Neuronal stem cell (in vitro differentiated cells): ENCODE measurements at regions not wholly inside any gene's neighbourhood (a gene's known extent, or its start where the extent isn't known, plus 50 kb on each side); places are given as distances from the start of the nearest gene placed in this dataset.

Source experiments
- DNase-seq: peaks from one replicate; pipeline ENCODE4 v3.0.0-alpha.2; 2013; ENCODE audit warnings: low spot score
- H2AFZ ChIP-seq: one replicate; pipeline ENCODE4 v1.6.1; 2013; ENCODE audit warnings: mild to moderate bottlenecking, low read length, inconsistent platforms
- H2AK5ac ChIP-seq: 2 replicates; pipeline ENCODE4 v1.6.1; 2013; ENCODE audit warnings: low read depth, mild to moderate bottlenecking, inconsistent platforms, low read length, moderate library complexity, mixed read lengths
- H2BK120ac ChIP-seq: 2 replicates; pipeline ENCODE4 v1.6.1; 2013; ENCODE audit warnings: low read depth, mild to moderate bottlenecking, inconsistent platforms, low read length, moderate library complexity, mixed read lengths
- H2BK12ac ChIP-seq: one replicate; pipeline ENCODE4 v1.6.1; 2013; ENCODE audit warnings: low read length, inconsistent platforms
- H2BK15ac ChIP-seq: 2 replicates; pipeline ENCODE4 v1.6.1; 2013; ENCODE audit warnings: mild to moderate bottlenecking, low read length, inconsistent platforms, mixed read lengths
- H2BK5ac ChIP-seq: one replicate; pipeline ENCODE4 v1.6.1; 2013; ENCODE audit warnings: inconsistent platforms, mild to moderate bottlenecking, low read length, moderate library complexity
- H3K14ac ChIP-seq: one replicate; pipeline ENCODE4 v1.6.1; 2013; ENCODE audit warnings: low read length, inconsistent platforms
- H3K18ac ChIP-seq: 2 replicates; pipeline ENCODE4 v1.6.1; 2013; ENCODE audit warnings: low read length, inconsistent platforms
- H3K23ac ChIP-seq: 2 replicates; pipeline ENCODE4 v1.6.1; 2013; ENCODE audit warnings: low read depth, mild to moderate bottlenecking, mixed read lengths, low read length, inconsistent platforms; ENCODE audit not compliant: poor library complexity
- H3K27ac ChIP-seq: replicated peaks from 3 replicates; pipeline ENCODE4 v1.5.1; 2013; ENCODE audit warnings: low read length, inconsistent platforms
- H3K27me3 ChIP-seq, 3 experiments: 2 replicates each; pipeline ENCODE4 v1.6.1; 2013; ENCODE audit warnings: low read length in 3 of 3, mild to moderate bottlenecking in 2 of 3, inconsistent platforms in 1 of 3, low read depth in 1 of 3, mixed read lengths in 1 of 3, moderate library complexity in 1 of 3; ENCODE audit not compliant: control insufficient read depth in 3 of 3, insufficient read depth in 3 of 3
- H3K36me3 ChIP-seq, 2 donors: replicated peaks in 1 of 2; 2 replicates each; pipeline ENCODE4 v1.6.1; 2013; ENCODE audit warnings: low read length in 2 of 2; ENCODE audit not compliant: control insufficient read depth in 2 of 2, insufficient read depth in 2 of 2
- H3K4ac ChIP-seq: 2 replicates; pipeline ENCODE4 v1.6.1; 2013; ENCODE audit warnings: inconsistent platforms, mild to moderate bottlenecking, low read length, moderate library complexity
- H3K4me1 ChIP-seq, 2 donors: 1 replicate in 1 of 2; 2 replicates in 1 of 2; pipeline ENCODE4 v1.6.1; 2013; ENCODE audit warnings: low read length in 2 of 2, low read depth in 1 of 2; ENCODE audit not compliant: control insufficient read depth in 2 of 2, insufficient read depth in 1 of 2
- H3K4me2 ChIP-seq: one replicate; pipeline ENCODE4 v1.6.1; 2013; ENCODE audit warnings: mild to moderate bottlenecking, low read length, inconsistent platforms; ENCODE audit not compliant: insufficient read depth, poor library complexity, severe bottlenecking
- H3K4me3 ChIP-seq, 2 donors: 2 replicates each; pipeline ENCODE4 v1.5.1; 2013; ENCODE audit warnings: low read length in 2 of 2, mild to moderate bottlenecking in 2 of 2, inconsistent platforms in 1 of 2, moderate library complexity in 1 of 2
- H3K79me1 ChIP-seq: one replicate; pipeline ENCODE4 v1.6.1; 2013; ENCODE audit warnings: low read depth, mild to moderate bottlenecking, inconsistent platforms, low read length, moderate library complexity
- H3K9ac ChIP-seq: one replicate; pipeline ENCODE4 v1.6.1; 2013; ENCODE audit warnings: mild to moderate bottlenecking, low read depth, low read length, inconsistent platforms; ENCODE audit not compliant: poor library complexity
- H3K9me3 ChIP-seq, 2 donors: replicated peaks in 1 of 2; 2 replicates each; pipeline versions ENCODE3 to v1.6.1; 2013; ENCODE audit warnings: low read length in 2 of 2, mild to moderate bottlenecking in 2 of 2, inconsistent platforms in 1 of 2, low read depth in 1 of 2, mixed read lengths in 1 of 2, moderate library complexity in 1 of 2; ENCODE audit not compliant: control insufficient read depth in 2 of 2, insufficient read depth in 1 of 2
- H4K8ac ChIP-seq: one replicate; pipeline ENCODE4 v1.6.1; 2013; ENCODE audit warnings: low read depth, mild to moderate bottlenecking, inconsistent platforms, low read length, moderate library complexity
- H4K91ac ChIP-seq: one replicate; pipeline ENCODE4 v1.6.1; 2013; ENCODE audit warnings: low read length, low read depth, mild to moderate bottlenecking, inconsistent platforms; ENCODE audit not compliant: poor library complexity
- WGBS, 2 donors: extraction: QIAGEN DNeasy Blood & Tissue Kit; methylation state at CpG; one replicate each; pipeline ENCODE4 v1.1.7; 2013; ENCODE audit warnings: missing lambda C conversion rate in 2 of 2, mixed read lengths in 1 of 2; ENCODE audit not compliant: insufficient read length in 2 of 2, insufficient replicate concordance in 1 of 2; ENCODE audit errors: extremely low coverage in 2 of 2; 5-methylcytosine and 5-hydroxymethylcytosine counted together

GRCh38 chr6:74912234-74912633, 293.6 kb downstream of the COL12A1 start:
- no peak overlapping the region for H2AK5ac ChIP-seq
- no peaks in the 10 kb centered on the region for H3K36me3 ChIP-seq
- H2AFZ ChIP-seq: peak overlapping the region; percentile 18
- no peaks in the 10 kb centered on the region for H3K4me1 ChIP-seq
- H3K14ac ChIP-seq: no peak overlapping the region
- H2BK12ac ChIP-seq: no peak overlapping the region
- WGBS, 2 donors: no CpG with 5 or more reads among the region's 3 CpGs
- no peak overlapping the region for H3K27ac ChIP-seq
- H3K4me2 ChIP-seq: no peak overlapping the region
- no peak overlapping the region for H2BK120ac ChIP-seq
- H3K27me3 ChIP-seq: no peaks in the 10 kb centered on the region
- no peaks in the 10 kb centered on the region for H3K79me1 ChIP-seq
- no peak for DNase-seq
- H3K4ac ChIP-seq: no peak overlapping the region
- H4K91ac ChIP-seq: no peak overlapping the region
- no peak overlapping the region for H3K18ac ChIP-seq
- no peak overlapping the region for H2BK15ac ChIP-seq
- H2BK5ac ChIP-seq: no peak overlapping the region
- no peak overlapping the region for H3K23ac ChIP-seq
- H4K8ac ChIP-seq: no peak overlapping the region
- no peaks in the 10 kb centered on the region for H3K9me3 ChIP-seq
- no peak overlapping the region for H3K9ac ChIP-seq
- H3K4me3 ChIP-seq: no peak overlapping the region

GRCh38 chr6:74902846-74903245, 303.0 kb downstream of the COL12A1 start:
- Histone ChIP-seq H3K18ac (no peak overlapping the region), H3K27ac (no peak overlapping the region), H3K4ac (no peak overlapping the region), H4K91ac (no peak overlapping the region), H2BK15ac (no peak overlapping the region), H3K79me1 (no peaks in the 10 kb centered on the region), H4K8ac (no peak overlapping the region), H3K27me3 (no peaks in the 10 kb centered on the region), H2BK12ac (no peak overlapping the region), H2AFZ (no peak overlapping the region), H3K23ac (no peak overlapping the region), H3K9me3 (no peaks in the 10 kb centered on the region), H3K14ac (no peak overlapping the region), H3K4me3 (no peak overlapping the region), H3K4me1 (no peaks in the 10 kb centered on the region), H2BK5ac (no peak overlapping the region), H3K9ac (no peak overlapping the region), H2BK120ac (no peak overlapping the region), H3K4me2 (no peak overlapping the region), H3K36me3 (no peaks in the 10 kb centered on the region), H2AK5ac (no peak overlapping the region)
- no peak for DNase-seq
- no CpG with 5 or more reads among the region's 2 CpGs for WGBS, 2 donors

GRCh38 chr6:74902089-74902488, 303.8 kb downstream of the COL12A1 start:
- no peak overlapping the region for H4K8ac ChIP-seq
- no peak for DNase-seq
- H3K27ac ChIP-seq: no peak overlapping the region
- H3K14ac ChIP-seq: no peak overlapping the region
- no peak overlapping the region for H4K91ac ChIP-seq
- no peak overlapping the region for H2BK15ac ChIP-seq
- H3K9ac ChIP-seq: no peak overlapping the region
- no peak overlapping the region for H2AK5ac ChIP-seq
- H2BK120ac ChIP-seq: no peak overlapping the region
- no peak overlapping the region for H3K4me3 ChIP-seq
- H3K23ac ChIP-seq: no peak overlapping the region
- no peaks in the 10 kb centered on the region for H3K9me3 ChIP-seq
- H3K18ac ChIP-seq: no peak overlapping the region
- no peaks in the 10 kb centered on the region for H3K27me3 ChIP-seq
- no peak overlapping the region for H2AFZ ChIP-seq
- H2BK5ac ChIP-seq: no peak overlapping the region
- no peak overlapping the region for H3K4me2 ChIP-seq
- H3K79me1 ChIP-seq: no peaks in the 10 kb centered on the region
- no peaks in the 10 kb centered on the region for H3K4me1 ChIP-seq
- no peaks in the 10 kb centered on the region for H3K36me3 ChIP-seq
- WGBS, 2 donors: no CpG with 5 or more reads among the region's 1 CpG
- H2BK12ac ChIP-seq: no peak overlapping the region
- H3K4ac ChIP-seq: no peak overlapping the region

GRCh38 chr6:74901576-74901975, 304.3 kb downstream of the COL12A1 start:
- DNase-seq: no peak
- Histone ChIP-seq H2BK5ac (no peak overlapping the region), H4K8ac (no peak overlapping the region), H3K9me3 (no peaks in the 10 kb centered on the region), H2BK120ac (no peak overlapping the region), H3K18ac (no peak overlapping the region), H3K14ac (no peak overlapping the region), H3K79me1 (no peaks in the 10 kb centered on the region), H2AFZ (no peak overlapping the region), H2BK12ac (no peak overlapping the region), H3K4ac (no peak overlapping the region), H3K23ac (no peak overlapping the region), H4K91ac (no peak overlapping the region), H2BK15ac (no peak overlapping the region), H3K4me1 (no peaks in the 10 kb centered on the region), H3K36me3 (no peaks in the 10 kb centered on the region), H3K9ac (no peak overlapping the region), H3K4me3 (no peak overlapping the region), H3K27me3 (no peaks in the 10 kb centered on the region), H3K4me2 (no peak overlapping the region), H3K27ac (no peak overlapping the region), H2AK5ac (no peak overlapping the region)
- WGBS, 2 donors: no CpG with 5 or more reads among the region's 3 CpGs
